ENCODE measurements at regions not wholly inside any gene's neighbourhood (a gene's known extent, or its start where the extent isn't known, plus 50 kb on each side); places are given as distances from the start of the nearest gene placed in this dataset.

DNA sequence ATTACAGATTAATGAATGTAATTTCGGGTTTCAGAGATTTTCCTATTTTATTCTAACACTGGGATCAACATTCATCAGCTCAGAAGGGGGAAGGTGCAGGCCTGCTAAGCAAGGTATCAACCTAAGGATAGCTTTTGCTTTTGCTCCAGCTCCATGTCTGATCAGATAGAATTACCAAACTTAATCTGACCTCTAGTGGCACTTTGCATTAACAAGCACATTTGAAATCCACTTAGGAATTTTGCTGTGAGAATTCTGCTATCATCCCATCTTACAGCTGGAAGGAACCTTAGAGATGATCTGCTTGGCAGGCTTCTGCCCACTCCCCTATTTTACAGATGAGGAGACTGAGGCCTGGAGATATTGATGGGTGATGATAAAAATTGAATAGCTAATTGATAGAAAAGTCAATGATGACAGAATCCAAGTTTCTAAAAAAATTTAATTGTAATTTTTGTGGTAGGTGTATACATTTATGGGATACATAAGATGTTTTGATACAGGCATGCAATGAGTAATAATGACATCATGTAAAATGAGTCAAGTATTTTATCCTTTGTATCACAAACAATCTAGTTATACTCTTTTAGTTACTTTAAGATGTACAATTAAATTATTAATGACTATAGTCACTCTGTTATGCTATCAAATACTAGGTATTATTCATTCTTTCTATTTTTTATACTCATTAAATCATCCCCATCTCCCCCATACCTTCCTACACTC lies 209.2 kb upstream of the ZPLD1 start:
- no peaks in the 10 kb centered on the region for H3K27me3 ChIP-seq (ENCODE audit: control insufficient read depth in 3 of 3, insufficient read depth in 3 of 3, low read length in 2 of 3)
- H3K4me3 ChIP-seq, result no peak overlapping the region
- 13 to 19% methylated on average over 1 of the region's 1 CpG for WGBS, 2 donors
- DNase-seq (peak in 2 of 3 donors; percentile 73 to 85), ATAC-seq (ENCODE audit: insufficient read depth, low FRiP score) (peak; percentile 60)
- no peaks in the 10 kb centered on the region for H3K9me3 ChIP-seq (ENCODE audit: control insufficient read depth in 4 of 4, insufficient read depth in 3 of 4, low read length in 3 of 4)
- H3K36me3 ChIP-seq (ENCODE audit: control insufficient read depth in 4 of 4, insufficient read depth in 4 of 4, low read length in 4 of 4), result no peaks in the 10 kb centered on the region
- H3K9ac ChIP-seq (ENCODE audit: insufficient read depth in 1 of 2, low read length in 2 of 2), result no peak overlapping the region
- no peaks in the 10 kb centered on the region for H3K4me1 ChIP-seq (ENCODE audit: control insufficient read depth in 5 of 5, insufficient read depth in 5 of 5, low read length in 5 of 5)
- TF ChIP-seq, protein P1, sequence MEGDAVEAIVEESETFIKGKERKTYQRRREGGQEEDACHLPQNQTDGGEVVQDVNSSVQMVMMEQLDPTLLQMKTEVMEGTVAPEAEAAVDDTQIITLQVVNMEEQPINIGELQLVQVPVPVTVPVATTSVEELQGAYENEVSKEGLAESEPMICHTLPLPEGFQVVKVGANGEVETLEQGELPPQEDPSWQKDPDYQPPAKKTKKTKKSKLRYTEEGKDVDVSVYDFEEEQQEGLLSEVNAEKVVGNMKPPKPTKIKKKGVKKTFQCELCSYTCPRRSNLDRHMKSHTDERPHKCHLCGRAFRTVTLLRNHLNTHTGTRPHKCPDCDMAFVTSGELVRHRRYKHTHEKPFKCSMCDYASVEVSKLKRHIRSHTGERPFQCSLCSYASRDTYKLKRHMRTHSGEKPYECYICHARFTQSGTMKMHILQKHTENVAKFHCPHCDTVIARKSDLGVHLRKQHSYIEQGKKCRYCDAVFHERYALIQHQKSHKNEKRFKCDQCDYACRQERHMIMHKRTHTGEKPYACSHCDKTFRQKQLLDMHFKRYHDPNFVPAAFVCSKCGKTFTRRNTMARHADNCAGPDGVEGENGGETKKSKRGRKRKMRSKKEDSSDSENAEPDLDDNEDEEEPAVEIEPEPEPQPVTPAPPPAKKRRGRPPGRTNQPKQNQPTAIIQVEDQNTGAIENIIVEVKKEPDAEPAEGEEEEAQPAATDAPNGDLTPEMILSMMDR (IDR thresholded peaks at IDR 0.05; ENCODE audit: control extremely low read depth, extremely low read depth), result peak; percentile 46
- H3K27ac ChIP-seq (ENCODE audit: low read depth in 1 of 2, low read length in 1 of 2), result no peak overlapping the region

DNA sequence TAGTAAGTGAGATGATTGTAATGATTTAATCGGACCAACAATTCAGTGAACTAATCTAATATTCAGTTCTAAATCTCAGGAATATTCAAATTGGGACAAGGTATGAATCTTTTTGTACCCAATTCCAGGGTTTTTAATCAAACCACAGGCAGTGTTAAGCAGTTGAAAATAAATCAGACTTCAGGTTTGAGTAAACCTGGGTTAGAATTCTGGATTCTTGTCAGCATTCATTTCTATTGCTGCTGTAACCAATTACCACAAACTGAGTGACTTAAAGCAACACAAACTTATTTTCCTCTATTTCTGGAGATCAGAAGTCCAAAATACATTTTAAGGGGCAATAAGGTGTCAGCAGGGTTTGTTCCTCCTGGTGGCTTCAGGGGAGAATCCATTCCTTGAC lies 208.4 kb upstream of the ZPLD1 start:
- no peaks in the 10 kb centered on the region for H3K36me3 ChIP-seq (ENCODE audit: control insufficient read depth in 4 of 4, insufficient read depth in 4 of 4, low read length in 4 of 4)
- ATAC-seq (ENCODE audit: insufficient read depth, low FRiP score), result no peak
- no peaks in the 10 kb centered on the region for H3K27me3 ChIP-seq (ENCODE audit: control insufficient read depth in 3 of 3, insufficient read depth in 3 of 3, low read length in 2 of 3)
- H3K4me1 ChIP-seq (ENCODE audit: control insufficient read depth in 5 of 5, insufficient read depth in 5 of 5, low read length in 5 of 5), result no peaks in the 10 kb centered on the region
- H3K9ac ChIP-seq (ENCODE audit: insufficient read depth in 1 of 2, low read length in 2 of 2), result no peak overlapping the region
- no peak overlapping the region for H3K4me3 ChIP-seq
- TF ChIP-seq, protein P1 (IDR thresholded peaks at IDR 0.05; ENCODE audit: control extremely low read depth, extremely low read depth), result no peak
- no peak for DNase-seq
- 88 to 95% methylated on average over 1 of the region's 1 CpG for WGBS, 2 donors
- H3K27ac ChIP-seq (ENCODE audit: low read depth in 1 of 2, low read length in 1 of 2), result no peak overlapping the region
- no peaks in the 10 kb centered on the region for H3K9me3 ChIP-seq (ENCODE audit: control insufficient read depth in 4 of 4, insufficient read depth in 3 of 4, low read length in 3 of 4)

DNA sequence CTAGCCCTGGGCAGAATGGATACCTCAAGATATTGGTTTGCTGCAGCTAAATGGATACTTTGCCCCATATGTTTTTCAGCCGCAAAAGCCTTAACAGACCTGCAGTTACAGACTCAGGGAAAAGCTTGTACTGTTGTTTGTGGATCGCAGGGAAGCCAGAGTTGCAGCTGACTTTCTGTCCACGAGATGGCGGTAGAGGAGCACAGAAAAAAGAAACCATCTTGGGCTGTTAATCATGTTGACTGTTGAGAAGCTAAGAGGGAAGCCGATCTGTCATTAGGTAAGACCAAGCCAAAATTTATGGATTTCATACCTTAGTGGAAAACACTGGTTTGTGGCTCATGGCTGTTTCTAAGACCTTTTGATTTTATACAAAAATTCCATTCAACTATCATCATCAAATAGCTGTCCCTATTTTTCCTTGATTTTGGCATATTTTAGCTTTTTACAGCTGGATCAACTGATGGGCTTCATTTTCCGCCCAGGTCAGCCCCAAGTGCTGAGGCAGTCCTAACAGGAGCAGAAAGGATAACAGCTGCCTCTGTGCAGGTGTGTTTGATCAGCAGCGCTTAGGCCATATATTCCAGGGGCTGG lies 205.7 kb upstream of the ZPLD1 start:
- H3K4me3 ChIP-seq, result no peak overlapping the region
- TF ChIP-seq, protein P1 (IDR thresholded peaks at IDR 0.05; ENCODE audit: control extremely low read depth, extremely low read depth), result peak; percentile 98
- no peaks in the 10 kb centered on the region for H3K9me3 ChIP-seq (ENCODE audit: control insufficient read depth in 4 of 4, insufficient read depth in 3 of 4, low read length in 3 of 4)
- H3K27me3 ChIP-seq (ENCODE audit: control insufficient read depth in 3 of 3, insufficient read depth in 3 of 3, low read length in 2 of 3), result no peaks in the 10 kb centered on the region
- 24 to 30% methylated on average over 7 of the region's 7 CpGs for WGBS, 2 donors
- H3K27ac ChIP-seq (ENCODE audit: low read depth in 1 of 2, low read length in 1 of 2), result no peak overlapping the region
- H3K9ac ChIP-seq (ENCODE audit: insufficient read depth in 1 of 2, low read length in 2 of 2), result no peak overlapping the region
- H3K4me1 ChIP-seq (ENCODE audit: control insufficient read depth in 5 of 5, insufficient read depth in 5 of 5, low read length in 5 of 5), result no peaks in the 10 kb centered on the region
- no peaks in the 10 kb centered on the region for H3K36me3 ChIP-seq (ENCODE audit: control insufficient read depth in 4 of 4, insufficient read depth in 4 of 4, low read length in 4 of 4)
- DNase-seq (peak; percentile 79 to 86 (median 83)), ATAC-seq (ENCODE audit: insufficient read depth, low FRiP score) (peak; percentile 83)

Data from lung (tissue), 11 donors.